A204.1 (cell line): ENCODE measurements at regions not wholly inside any gene's neighbourhood (a gene's known extent, or its start where the extent isn't known, plus 50 kb on each side); places are given as distances from the start of the nearest gene placed in this dataset.

ENCODE experiments used
- FAIRE-seq: peaks from 2 replicates; lab custom pipeline; 2012; peaks lifted over from hg19 to GRCh38; lab: Jason Lieb, UNC

- FAIRE-seq: no peak
Observed at GRCh38 chr21:15151385-15152103, 86.7 kb upstream of the NRIP1 start.

- FAIRE-seq: no peak
Observed at GRCh38 chr21:15152591-15152990, 87.8 kb upstream of the NRIP1 start.

- FAIRE-seq: no peak
Observed at GRCh38 chr21:15159382-15160020, 94.7 kb upstream of the NRIP1 start.

GRCh38 chr21:15160136-15160535 is 95.3 kb upstream of the NRIP1 start:
- FAIRE-seq: no peak

- FAIRE-seq: no peak
Observed at GRCh38 chr21:15162921-15163320, 98.1 kb upstream of the NRIP1 start.

- FAIRE-seq: no peak
Observed at GRCh38 chr21:15164273-15164672, 99.5 kb upstream of the NRIP1 start.

- FAIRE-seq: no peak
Observed at GRCh38 chr21:15164678-15165303, 100.0 kb upstream of the NRIP1 start.

GRCh38 chr21:15170614-15171013 is 105.8 kb upstream of the NRIP1 start:
- FAIRE-seq: no peak

GRCh38 chr21:15171546-15171945 is 106.7 kb upstream of the NRIP1 start:
- no peak for FAIRE-seq

GRCh38 chr21:15172963-15173362 is 108.2 kb upstream of the NRIP1 start:
- no peak for FAIRE-seq

GRCh38 chr21:15174923-15175322 is 110.1 kb upstream of the NRIP1 start:
- FAIRE-seq: no peak

GRCh38 chr21:15182731-15183130 is 117.9 kb upstream of the NRIP1 start:
- no peak for FAIRE-seq

- FAIRE-seq: no peak
Observed at GRCh38 chr21:15183813-15184257, 119.0 kb upstream of the NRIP1 start.

GRCh38 chr21:15190412-15190811 is 125.6 kb upstream of the NRIP1 start:
- no peak for FAIRE-seq

GRCh38 chr21:15190837-15191236 is 126.0 kb upstream of the NRIP1 start:
- FAIRE-seq: no peak

GRCh38 chr21:15191342-15191741 is 126.5 kb upstream of the NRIP1 start:
- peak; percentile 11 for FAIRE-seq

- no peak for FAIRE-seq
Observed at GRCh38 chr21:15192243-15192642, 127.4 kb upstream of the NRIP1 start.

GRCh38 chr21:15193937-15194336 is 129.1 kb upstream of the NRIP1 start:
- FAIRE-seq: no peak

- no peak for FAIRE-seq
Observed at GRCh38 chr21:15195104-15195503, 130.3 kb upstream of the NRIP1 start.

- FAIRE-seq: no peak
Observed at GRCh38 chr21:15195768-15196167, 131.0 kb upstream of the NRIP1 start.

GRCh38 chr21:15197696-15198095 is 132.9 kb upstream of the NRIP1 start:
- no peak for FAIRE-seq

GRCh38 chr21:15199414-15200383 is 134.9 kb upstream of the NRIP1 start:
- no peak for FAIRE-seq
